BLaER1 treated with 17β-estradiol and CSF1 and Interleukin-3, amounts not matched to agents 10 nM and 100 nM (cell line): ENCODE measurements at regions not wholly inside any gene's neighbourhood (a gene's known extent, or its start where the extent isn't known, plus 50 kb on each side); places are given as distances from the start of the nearest gene placed in this dataset.

Source experiments
- H3K27ac ChIP-seq, 11 experiments: shearing (Covaris generic); formaldehyde crosslinking; 2 replicates each; pipeline ENCODE4 v1.8.1; 2022
- H3K27me3 ChIP-seq, 11 experiments: shearing (Covaris generic); formaldehyde crosslinking; 2 replicates each; pipeline ENCODE4 v1.8.1; 2022
- H3K36me3 ChIP-seq, 11 experiments: shearing (Covaris generic); formaldehyde crosslinking; 2 replicates each; pipeline ENCODE4 v1.8.1; 2022
- H3K4me1 ChIP-seq, 10 experiments: shearing (Covaris generic); formaldehyde crosslinking; 2 replicates each; pipeline ENCODE4 v1.8.1; 2022
- H3K4me2 ChIP-seq, 11 experiments: shearing (Covaris generic); formaldehyde crosslinking; 2 replicates each; pipeline ENCODE4 v1.8.1; 2022
- H3K4me3 ChIP-seq, 10 experiments: shearing (Covaris generic); formaldehyde crosslinking; 2 replicates each; pipeline ENCODE4 v1.8.1; 2022
- H3K9ac ChIP-seq, 11 experiments: shearing (Covaris generic); formaldehyde crosslinking; 2 replicates each; pipeline ENCODE4 v1.8.1; 2022
- H3K9me3 ChIP-seq, 11 experiments: shearing (Covaris generic); formaldehyde crosslinking; replicated peaks in 1 of 11; 2 replicates each; pipeline ENCODE4 v1.8.1; 2022
- H4K20me1 ChIP-seq, 11 experiments: shearing (Covaris generic); formaldehyde crosslinking; 2 replicates each; pipeline ENCODE4 v1.8.1; 2022
- Cebpa-rat ChIP-seq, 11 experiments: shearing (Covaris generic); IDR thresholded peaks; 2 replicates each; pipeline ENCODE4 v1.8.1; 2022

DNA sequence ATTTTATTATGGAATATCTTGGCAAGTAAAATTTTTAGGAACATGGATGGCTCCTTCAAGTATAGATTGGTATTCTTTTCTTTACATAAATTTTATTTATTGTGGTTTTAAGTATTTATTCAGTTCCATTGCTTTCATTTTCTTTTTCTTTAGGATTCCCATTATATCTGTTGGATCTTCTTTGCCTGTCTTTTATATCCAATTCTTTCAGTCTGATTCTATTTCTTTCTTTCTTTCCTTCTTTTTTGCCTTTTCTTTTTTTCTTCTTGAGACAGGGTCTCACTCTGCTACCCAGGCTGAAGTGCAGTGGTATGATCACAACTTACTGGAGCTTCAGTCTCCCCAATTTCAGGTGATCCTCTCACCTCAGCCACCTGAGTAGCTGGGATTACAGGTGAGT lies 74.2 kb upstream of the GLI3 start:
- no peak overlapping the region for H3K27ac ChIP-seq
- H3K27me3 ChIP-seq, result no peaks in the 10 kb centered on the region
- H3K9me3 ChIP-seq, result peaks cover 7 to 27% (median 18%) of the 10 kb centered on the region in 11 experiments
- no peak overlapping the region for H3K4me3 ChIP-seq
- TF ChIP-seq Cebpa-rat (IDR thresholded peaks at IDR 0.05), result no peak
- H3K36me3 ChIP-seq, result no peaks in the 10 kb centered on the region
- H3K9ac ChIP-seq, result no peak overlapping the region
- H3K4me1 ChIP-seq, result peaks cover 13 to 29% (median 21%) of the 10 kb centered on the region in 10 experiments
- no peak overlapping the region for H3K4me2 ChIP-seq
- no peaks in the 10 kb centered on the region for H4K20me1 ChIP-seq

DNA sequence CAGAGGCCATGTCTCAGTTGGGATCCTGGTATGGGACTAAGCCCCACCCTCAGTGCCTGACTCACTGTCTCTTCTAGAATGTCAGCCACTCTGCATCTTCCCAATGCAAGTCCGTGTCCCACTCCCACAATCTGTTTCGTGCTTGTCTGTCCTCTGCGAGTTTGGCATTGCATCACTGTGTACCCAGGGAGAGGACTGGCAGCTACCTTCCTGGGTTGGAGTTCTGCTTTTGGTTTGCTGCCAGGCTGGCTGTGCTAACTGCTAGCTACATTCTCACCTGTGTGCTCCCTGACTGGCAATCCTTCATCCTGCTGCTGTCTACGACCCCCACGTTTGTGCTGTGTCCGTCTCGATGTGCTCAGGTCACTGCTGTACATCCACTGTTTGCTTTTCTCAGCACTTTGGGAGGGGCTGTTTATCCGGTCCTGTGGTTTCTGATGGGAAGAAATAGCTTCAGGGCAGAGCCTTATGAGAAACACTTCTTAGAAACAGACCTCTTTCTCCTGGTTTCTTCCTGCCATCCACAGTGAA lies 56.0 kb upstream of the GLI3 start:
- Histone ChIP-seq H3K27me3 (no peaks in the 10 kb centered on the region), H3K36me3 (no peaks in the 10 kb centered on the region), H3K27ac (no peak overlapping the region), H3K4me1 (no peaks in the 10 kb centered on the region), H3K9me3 (no peaks in the 10 kb centered on the region), H3K9ac (no peak overlapping the region), H4K20me1 (no peaks in the 10 kb centered on the region), H3K4me3 (no peak overlapping the region), H3K4me2 (no peak overlapping the region)
- TF ChIP-seq Cebpa-rat (IDR thresholded peaks at IDR 0.05), result no peak

GRCh38 chr7:42289473-42289872 lies 52.5 kb upstream of the GLI3 start:
- Histone ChIP-seq H3K36me3 (no peaks in the 10 kb centered on the region), H3K4me3 (no peak overlapping the region), H3K9ac (no peak overlapping the region), H3K9me3 (no peaks in the 10 kb centered on the region), H3K4me1 (no peaks in the 10 kb centered on the region), H3K27me3 (no peaks in the 10 kb centered on the region), H3K4me2 (no peak overlapping the region), H3K27ac (no peak overlapping the region), H4K20me1 (no peaks in the 10 kb centered on the region)
- TF ChIP-seq Cebpa-rat (IDR thresholded peaks at IDR 0.05), result peak in 2 of 11 experiments; percentile 43 to 64; a peak in 4 of 22 replicates
